ENCODE measurements at regions not wholly inside any gene's neighbourhood (a gene's known extent, or its start where the extent isn't known, plus 50 kb on each side); places are given as distances from the start of the nearest gene placed in this dataset.

DNA sequence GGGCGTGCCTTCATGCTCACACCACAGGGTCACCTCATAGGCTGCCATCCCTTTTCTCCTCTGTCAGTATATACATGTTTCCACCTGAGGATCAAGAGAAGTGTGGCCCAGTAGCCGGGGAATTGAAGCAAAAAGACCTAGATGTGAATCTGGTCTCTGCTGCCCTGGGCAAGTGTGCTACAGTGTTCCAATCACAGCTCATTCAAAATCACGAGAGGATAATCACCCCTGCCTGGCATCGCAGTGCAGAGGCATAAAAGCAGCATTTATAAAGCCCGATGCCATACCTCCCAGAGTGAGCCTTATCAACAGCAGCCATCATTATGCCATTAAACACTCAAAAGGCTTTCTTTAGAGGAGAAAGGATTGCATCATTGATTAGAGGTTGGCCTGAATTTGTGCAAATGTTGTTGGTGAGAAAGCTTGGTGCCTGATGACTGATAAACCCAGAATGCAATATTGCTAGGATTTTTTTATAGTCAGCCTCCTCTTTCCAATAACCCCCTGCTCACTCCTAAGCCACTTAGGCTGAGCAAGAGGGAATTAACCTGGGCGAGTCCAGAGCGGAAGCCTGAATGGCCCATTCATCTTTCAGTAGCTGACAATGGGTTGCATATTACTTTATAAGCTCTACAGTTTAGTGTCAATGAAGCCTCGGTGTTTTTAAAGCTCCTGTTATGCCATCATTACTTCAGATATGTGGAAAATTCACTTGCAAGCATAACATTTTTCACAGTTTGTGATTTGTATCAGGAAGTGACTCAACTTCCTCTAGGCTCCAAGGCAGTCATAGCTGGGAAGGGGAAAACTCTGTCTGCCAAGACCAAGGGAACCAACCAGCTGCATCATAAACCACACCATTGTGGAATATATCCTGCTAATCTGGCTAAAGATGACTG is 92.5 kb upstream of the NXT1 start:
- Histone ChIP-seq H3K4me2 (no peak overlapping the region), H3K4me3 (no peak overlapping the region), H3K27ac (no peak overlapping the region), H3K4me1 (0 out of 3 replicates have a peak, but pooled peaks cover 5% of the 10 kb centered on the region), H3K9me3 (no peaks in the 10 kb centered on the region)
- WGBS (ENCODE audit: missing lambda C conversion rate) = 57% methylated on average over 8 of the region's 8 CpGs
- TF ChIP-seq MYC (IDR thresholded peaks at IDR 0.05; ENCODE audit: borderline replicate concordance, low read length) (no peak), HOXB13 (CRISPR knock-in tag; IDR thresholded peaks at IDR 0.05; ENCODE audit: low read depth) (no peak), FOSL2 (IDR thresholded peaks at IDR 0.05) (0 out of 2 replicates have a peak, but pooled peaks have one; percentile 13), FOSL2 (CRISPR knock-in tag; IDR thresholded peaks at IDR 0.05) (no peak)
- no peak for ATAC-seq
- ChIA-PET POLR2A (no interaction called here), CTCF (interaction anchor here (0.9 to 2.3 kb wide), 6 partner anchors 10 to 79 kb away, joined by 3 to 11 read pairs (median 3); no protein-coding TSS in a partner anchor)
- no peak for DNase-seq (ENCODE audit: low read depth in 1 of 2, low spot score in 1 of 2)
- no peak for FAIRE-seq

DNA sequence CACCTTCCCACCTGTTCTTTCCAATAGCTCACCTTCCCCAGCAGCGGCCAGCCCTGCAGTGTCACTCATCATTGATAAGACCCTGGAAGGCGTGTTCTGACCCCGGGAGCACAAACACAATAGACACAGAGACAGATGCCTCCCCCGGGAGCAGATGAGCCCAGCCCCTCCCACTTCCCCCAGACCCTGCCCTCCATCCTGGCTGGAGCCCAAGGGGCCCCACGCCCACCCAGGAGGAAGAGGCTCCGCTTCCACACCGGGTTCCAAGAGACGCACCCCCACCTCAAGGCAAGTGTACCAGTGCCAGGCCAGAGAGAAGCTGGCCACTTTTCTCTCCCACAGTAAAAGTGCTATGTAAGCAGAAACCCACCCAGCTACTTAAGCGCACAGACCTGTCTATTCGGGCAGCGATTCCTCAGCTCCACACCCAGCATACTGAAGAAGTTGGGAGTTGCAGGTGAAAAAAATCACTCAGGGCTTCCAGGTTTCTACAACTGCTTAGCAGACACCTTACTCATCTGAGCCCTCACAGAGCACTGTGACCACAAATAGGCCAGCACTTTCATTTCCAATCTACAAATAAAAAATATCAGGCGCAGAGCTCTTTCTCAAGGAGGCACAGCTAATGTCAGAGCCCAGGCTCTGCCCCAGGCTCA is 93.4 kb upstream of the NXT1 start:
- no peak overlapping the region for H3K4me3 ChIP-seq
- H3K4me1 ChIP-seq = 0 out of 3 replicates have a peak, but pooled peaks cover 5% of the 10 kb centered on the region
- ChIA-PET CTCF (interaction anchor here (1.1 to 2.3 kb wide), 4 partner anchors 9 to 22 kb away, joined by 3 to 11 read pairs (median 6); no protein-coding TSS in a partner anchor), POLR2A (no interaction called here)
- H3K27ac ChIP-seq = no peak overlapping the region
- peak; percentile 91 for TF ChIP-seq MAFK (IDR thresholded peaks at IDR 0.05; ENCODE audit: partially characterized antibody)
- TF ChIP-seq ZFP36 (IDR thresholded peaks at IDR 0.05; ENCODE audit: borderline replicate concordance, partially characterized antibody) = no peak
- TF ChIP-seq CBX8 (IDR thresholded peaks at IDR 0.05) = no peak
- no peak for TF ChIP-seq HOXB13 (CRISPR knock-in tag; IDR thresholded peaks at IDR 0.05; ENCODE audit: low read depth)
- FAIRE-seq = no peak
- H3K4me2 ChIP-seq = no peak overlapping the region
- ATAC-seq = no peak
- no peaks in the 10 kb centered on the region for H3K9me3 ChIP-seq
- 72% methylated on average over 11 of the region's 12 CpGs for WGBS (ENCODE audit: missing lambda C conversion rate)
- no peak for DNase-seq (ENCODE audit: low read depth in 1 of 2, low spot score in 1 of 2)

DNA sequence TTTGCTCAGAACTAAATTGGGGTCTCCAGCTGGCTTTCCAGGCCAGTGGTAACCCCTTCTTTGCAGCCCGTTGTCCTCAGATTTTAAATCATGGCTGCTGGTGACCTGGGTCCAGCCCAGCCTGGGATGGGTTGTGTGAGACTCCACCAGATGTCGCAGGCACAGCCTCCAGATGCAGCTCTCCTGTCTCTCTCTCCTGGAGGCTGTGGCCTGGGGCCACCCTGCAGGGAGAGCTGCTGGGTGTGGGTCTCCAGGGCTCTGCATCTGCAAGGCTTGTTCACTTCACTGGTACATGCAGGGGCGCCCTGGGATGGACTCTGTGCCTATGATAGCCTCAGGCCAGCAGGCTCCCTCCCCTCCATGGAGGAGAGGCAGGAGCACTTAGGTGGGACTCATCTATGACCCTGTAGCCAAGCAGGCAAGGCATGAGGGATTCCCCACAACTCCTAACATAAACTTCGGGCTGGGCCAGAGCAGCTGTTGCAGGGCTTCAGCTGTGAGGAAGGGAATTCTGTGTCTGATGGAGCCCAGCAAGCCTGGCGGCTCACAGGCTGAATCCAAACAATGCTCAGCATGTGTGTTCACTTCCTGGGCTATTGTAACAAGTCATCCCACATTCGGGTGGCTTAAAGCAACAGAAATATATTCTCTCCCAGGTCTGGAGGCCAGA is 94.7 kb upstream of the NXT1 start:
- 25% methylated on average over 5 of the region's 6 CpGs for WGBS (ENCODE audit: missing lambda C conversion rate)
- no peak for DNase-seq (ENCODE audit: low read depth in 1 of 2, low spot score in 1 of 2)
- H3K27ac ChIP-seq = no peak overlapping the region
- POLR2A ChIA-PET = no interaction called here
- H3K4me1 ChIP-seq = 0 out of 3 replicates have a peak, but pooled peaks cover 5% of the 10 kb centered on the region
- no peak overlapping the region for H3K4me3 ChIP-seq
- FAIRE-seq = no peak
- peak; percentile 30 to 41; a peak in 1 of 6 replicates for ATAC-seq
- CTCF ChIA-PET = interaction anchor here (0.5 to 2.3 kb wide), 4 partner anchors 10 to 716 kb away, joined by 3 to 9 read pairs (median 4); no protein-coding TSS in a partner anchor
- H3K9me3 ChIP-seq = no peaks in the 10 kb centered on the region
- TF ChIP-seq CHD4 (IDR thresholded peaks at IDR 0.05; ENCODE audit: borderline replicate concordance) (no peak), ZSCAN20 (CRISPR knock-in tag; IDR thresholded peaks at IDR 0.05) (no peak), KDM1A (IDR thresholded peaks at IDR 0.05; ENCODE audit: low read depth) (no peak), RARB (CRISPR knock-in tag; IDR thresholded peaks at IDR 0.05) (no peak), NFE2L2 (conservative IDR thresholded peaks at IDR 0.05; ENCODE audit: low read length) (no peak), ZFP36 (IDR thresholded peaks at IDR 0.05; ENCODE audit: borderline replicate concordance, partially characterized antibody) (no peak), RFX5 (IDR thresholded peaks at IDR 0.05) (no peak), RCOR1 (IDR thresholded peaks at IDR 0.05; ENCODE audit: low read depth, low read length) (no peak), BHLHE40 (IDR thresholded peaks at IDR 0.05; ENCODE audit: low read depth, low read length) (no peak), ZNF302 (CRISPR knock-in tag; IDR thresholded peaks at IDR 0.05) (no peak), JUNB (IDR thresholded peaks at IDR 0.05) (no peak), MAZ (IDR thresholded peaks at IDR 0.05; ENCODE audit: borderline replicate concordance, low read depth, low read length) (no peak), RAD21 (conservative IDR thresholded peaks at IDR 0.05 in 1 of 2, IDR thresholded peaks at IDR 0.05 in 1 of 2) (no peak), SREBF2 (IDR thresholded peaks at IDR 0.05) (no peak), GATA3 (IDR thresholded peaks at IDR 0.05; ENCODE audit: borderline replicate concordance) (no peak), TFCP2L1 (CRISPR knock-in tag; IDR thresholded peaks at IDR 0.05) (no peak)
- TF ChIP-seq, protein P1, sequence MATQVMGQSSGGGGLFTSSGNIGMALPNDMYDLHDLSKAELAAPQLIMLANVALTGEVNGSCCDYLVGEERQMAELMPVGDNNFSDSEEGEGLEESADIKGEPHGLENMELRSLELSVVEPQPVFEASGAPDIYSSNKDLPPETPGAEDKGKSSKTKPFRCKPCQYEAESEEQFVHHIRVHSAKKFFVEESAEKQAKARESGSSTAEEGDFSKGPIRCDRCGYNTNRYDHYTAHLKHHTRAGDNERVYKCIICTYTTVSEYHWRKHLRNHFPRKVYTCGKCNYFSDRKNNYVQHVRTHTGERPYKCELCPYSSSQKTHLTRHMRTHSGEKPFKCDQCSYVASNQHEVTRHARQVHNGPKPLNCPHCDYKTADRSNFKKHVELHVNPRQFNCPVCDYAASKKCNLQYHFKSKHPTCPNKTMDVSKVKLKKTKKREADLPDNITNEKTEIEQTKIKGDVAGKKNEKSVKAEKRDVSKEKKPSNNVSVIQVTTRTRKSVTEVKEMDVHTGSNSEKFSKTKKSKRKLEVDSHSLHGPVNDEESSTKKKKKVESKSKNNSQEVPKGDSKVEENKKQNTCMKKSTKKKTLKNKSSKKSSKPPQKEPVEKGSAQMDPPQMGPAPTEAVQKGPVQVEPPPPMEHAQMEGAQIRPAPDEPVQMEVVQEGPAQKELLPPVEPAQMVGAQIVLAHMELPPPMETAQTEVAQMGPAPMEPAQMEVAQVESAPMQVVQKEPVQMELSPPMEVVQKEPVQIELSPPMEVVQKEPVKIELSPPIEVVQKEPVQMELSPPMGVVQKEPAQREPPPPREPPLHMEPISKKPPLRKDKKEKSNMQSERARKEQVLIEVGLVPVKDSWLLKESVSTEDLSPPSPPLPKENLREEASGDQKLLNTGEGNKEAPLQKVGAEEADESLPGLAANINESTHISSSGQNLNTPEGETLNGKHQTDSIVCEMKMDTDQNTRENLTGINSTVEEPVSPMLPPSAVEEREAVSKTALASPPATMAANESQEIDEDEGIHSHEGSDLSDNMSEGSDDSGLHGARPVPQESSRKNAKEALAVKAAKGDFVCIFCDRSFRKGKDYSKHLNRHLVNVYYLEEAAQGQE (IDR thresholded peaks at IDR 0.05) = no peak
- TF ChIP-seq, protein P2, sequence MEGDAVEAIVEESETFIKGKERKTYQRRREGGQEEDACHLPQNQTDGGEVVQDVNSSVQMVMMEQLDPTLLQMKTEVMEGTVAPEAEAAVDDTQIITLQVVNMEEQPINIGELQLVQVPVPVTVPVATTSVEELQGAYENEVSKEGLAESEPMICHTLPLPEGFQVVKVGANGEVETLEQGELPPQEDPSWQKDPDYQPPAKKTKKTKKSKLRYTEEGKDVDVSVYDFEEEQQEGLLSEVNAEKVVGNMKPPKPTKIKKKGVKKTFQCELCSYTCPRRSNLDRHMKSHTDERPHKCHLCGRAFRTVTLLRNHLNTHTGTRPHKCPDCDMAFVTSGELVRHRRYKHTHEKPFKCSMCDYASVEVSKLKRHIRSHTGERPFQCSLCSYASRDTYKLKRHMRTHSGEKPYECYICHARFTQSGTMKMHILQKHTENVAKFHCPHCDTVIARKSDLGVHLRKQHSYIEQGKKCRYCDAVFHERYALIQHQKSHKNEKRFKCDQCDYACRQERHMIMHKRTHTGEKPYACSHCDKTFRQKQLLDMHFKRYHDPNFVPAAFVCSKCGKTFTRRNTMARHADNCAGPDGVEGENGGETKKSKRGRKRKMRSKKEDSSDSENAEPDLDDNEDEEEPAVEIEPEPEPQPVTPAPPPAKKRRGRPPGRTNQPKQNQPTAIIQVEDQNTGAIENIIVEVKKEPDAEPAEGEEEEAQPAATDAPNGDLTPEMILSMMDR (IDR thresholded peaks at IDR 0.05) = no peak
- no peak overlapping the region for H3K4me2 ChIP-seq
